ENCODE measurements at regions not wholly inside any gene's neighbourhood (a gene's known extent, or its start where the extent isn't known, plus 50 kb on each side); places are given as distances from the start of the nearest gene placed in this dataset.

DNA sequence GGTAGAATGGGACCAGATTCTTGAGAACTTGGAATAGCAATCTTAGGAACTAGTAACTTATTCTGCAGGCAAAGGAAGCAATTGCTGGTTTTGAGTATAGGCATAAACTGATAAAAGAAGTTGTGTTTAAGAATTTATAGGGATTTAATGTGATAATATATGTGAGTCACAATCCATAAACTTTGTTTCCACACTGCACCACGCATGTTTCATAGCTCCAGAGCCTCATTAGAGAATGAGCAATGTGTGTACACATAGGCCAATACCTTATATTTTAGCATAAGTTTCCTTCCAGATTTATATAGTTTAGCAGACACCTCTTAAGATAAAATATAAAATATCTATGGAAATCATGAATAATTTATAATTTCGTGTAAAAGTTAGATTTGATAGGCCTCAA lies 175.5 kb upstream of the SEMA3A start:
- DNase-seq = no peak

GRCh38 chr7:84368122-84368521 lies 173.5 kb upstream of the SEMA3A start:
- no peak for DNase-seq

DNA sequence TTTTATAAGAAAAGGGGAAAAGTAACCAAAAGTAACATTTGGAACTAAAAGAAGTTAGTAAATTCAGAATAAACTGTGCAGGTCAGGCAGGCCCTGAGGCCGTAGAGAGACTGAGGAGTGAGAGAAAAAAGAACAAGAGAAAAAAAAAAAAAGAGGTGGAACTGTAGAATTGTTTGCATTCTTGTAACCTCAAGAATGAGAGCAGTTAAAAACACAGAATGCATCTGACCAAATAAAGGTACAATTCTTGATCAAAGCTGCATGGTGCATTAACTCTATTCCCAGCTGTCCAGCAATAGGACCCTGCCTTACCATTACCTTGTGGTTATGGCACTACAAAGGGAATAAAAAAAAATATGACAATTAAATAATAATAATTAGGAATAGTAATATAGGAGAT lies 170.1 kb upstream of the SEMA3A start:
- DNase-seq = no peak

DNA sequence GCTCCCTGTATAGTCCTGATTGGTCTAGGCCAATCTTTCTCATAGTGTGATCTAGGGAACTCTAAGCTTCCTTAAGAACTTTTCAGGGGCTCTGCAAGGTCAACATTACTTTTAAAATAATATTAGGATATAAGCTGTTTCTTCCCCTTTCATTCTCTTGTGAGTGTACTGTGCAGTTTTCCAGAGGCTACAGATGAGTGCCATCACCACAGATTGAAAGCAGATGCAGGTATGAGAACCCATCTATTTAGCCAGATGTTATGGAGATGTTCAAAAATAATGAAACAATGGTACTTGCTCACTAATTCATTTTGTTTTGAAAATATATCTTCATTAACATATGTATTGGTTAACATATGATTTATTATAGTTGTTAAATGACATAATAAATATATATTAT lies 169.2 kb upstream of the SEMA3A start:
- DNase-seq = no peak

DNA sequence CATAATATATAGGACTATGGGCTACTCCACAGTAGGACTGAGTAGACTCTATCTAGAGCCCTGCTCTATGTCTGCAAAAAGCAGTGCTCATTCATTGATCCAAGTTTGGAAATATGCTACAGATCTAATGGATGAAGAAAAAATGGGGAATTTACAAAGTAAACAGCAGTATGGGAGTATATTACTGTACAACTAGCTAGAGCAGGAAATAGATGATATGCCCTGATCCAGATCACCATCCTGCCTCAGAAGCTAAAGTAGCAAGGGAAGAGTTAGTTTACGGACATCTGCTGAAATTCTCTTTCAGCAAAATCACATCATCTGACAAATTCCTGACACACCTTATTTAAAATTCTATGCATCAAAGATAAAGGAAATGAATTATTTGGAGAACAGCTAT lies 168.2 kb upstream of the SEMA3A start:
- DNase-seq = no peak

- no peak for DNase-seq
Measured at GRCh38 chr7:84362360-84362759, 167.8 kb upstream of the SEMA3A start.

GRCh38 chr7:84354866-84355265 lies 160.3 kb upstream of the SEMA3A start:
- no peak for DNase-seq

- DNase-seq = no peak
Measured at GRCh38 chr7:84354030-84354429, 159.4 kb upstream of the SEMA3A start.

DNA sequence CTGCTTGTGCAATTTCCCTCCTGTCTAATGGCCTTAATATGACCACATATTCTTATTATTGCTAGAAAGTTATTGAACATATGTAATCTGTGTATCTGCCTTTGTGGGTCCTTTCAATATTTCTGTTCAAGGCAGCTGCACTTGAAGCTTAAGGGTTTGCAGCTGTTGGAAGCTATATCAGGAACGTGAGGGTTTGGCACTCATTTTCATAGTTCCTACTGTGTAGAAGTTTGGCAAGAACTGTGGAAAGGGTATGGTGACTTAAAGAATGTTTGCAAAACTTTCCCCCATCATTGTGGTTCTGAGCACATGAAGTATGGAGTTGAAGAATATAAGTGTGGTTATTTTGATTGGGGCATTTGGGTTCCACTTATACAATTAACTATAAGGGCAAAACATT lies 144.7 kb upstream of the SEMA3A start:
- DNase-seq = no peak

DNA sequence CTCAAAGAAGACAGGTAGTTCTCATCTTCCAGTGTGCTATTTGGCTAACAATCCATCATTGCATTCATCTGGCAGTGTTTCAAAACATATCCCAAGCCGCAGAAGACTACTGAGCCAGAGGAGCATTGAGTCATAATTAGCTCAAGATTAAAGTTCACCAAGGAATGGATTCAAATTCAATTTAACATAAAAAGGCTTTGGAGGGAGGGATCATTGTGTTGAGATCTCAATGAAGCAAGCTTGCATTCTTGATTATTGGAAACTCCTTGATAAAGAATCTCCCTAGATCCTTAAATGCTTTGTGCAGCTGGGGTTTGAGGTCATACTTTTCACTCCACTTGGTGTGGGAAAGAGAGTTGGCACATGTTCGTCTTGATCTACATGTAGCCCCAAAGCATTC lies 142.8 kb upstream of the SEMA3A start:
- no peak for DNase-seq

- no peak for DNase-seq
Measured at GRCh38 chr7:84336766-84337165, 142.2 kb upstream of the SEMA3A start.

DNA sequence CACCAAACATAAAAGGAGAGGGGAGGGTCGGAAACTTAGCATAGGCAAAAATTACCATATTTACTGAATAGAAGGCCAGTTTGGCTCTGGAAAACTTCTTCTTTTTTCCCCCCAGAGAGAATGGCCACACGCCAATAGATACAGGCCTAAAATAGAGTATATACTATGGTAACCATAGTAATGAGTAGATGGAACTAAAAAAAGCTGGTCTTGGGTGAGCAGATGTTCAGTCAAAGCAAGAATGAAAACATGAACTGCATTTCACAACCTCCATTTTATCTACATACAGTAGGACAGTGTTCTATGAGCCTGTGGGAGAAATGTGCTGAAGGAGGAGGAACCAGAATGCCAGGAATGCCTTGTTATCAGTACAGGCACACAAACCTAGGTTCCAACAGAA lies 141.7 kb upstream of the SEMA3A start:
- no peak for DNase-seq

GRCh38 chr7:84331616-84332015 lies 137.0 kb upstream of the SEMA3A start:
- no peak for DNase-seq

DNA sequence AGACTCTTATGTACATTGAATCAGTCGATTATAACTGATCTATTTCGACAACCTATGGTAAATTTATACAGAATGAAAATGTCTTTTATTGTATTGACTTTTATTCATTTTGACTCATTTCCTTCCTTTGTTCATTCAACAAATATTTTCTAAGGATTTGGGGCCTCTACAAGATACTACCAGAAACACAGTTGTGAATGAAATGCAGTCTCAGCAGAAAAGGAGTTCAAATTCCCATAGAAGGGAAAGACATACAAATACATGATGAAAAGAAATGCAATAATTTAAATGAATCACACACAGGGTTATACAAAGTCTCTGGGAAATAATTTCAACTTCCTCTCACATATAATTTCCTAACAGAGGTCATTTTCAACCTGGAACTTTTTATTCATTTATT lies 134.0 kb upstream of the SEMA3A start:
- no peak for DNase-seq

DNA sequence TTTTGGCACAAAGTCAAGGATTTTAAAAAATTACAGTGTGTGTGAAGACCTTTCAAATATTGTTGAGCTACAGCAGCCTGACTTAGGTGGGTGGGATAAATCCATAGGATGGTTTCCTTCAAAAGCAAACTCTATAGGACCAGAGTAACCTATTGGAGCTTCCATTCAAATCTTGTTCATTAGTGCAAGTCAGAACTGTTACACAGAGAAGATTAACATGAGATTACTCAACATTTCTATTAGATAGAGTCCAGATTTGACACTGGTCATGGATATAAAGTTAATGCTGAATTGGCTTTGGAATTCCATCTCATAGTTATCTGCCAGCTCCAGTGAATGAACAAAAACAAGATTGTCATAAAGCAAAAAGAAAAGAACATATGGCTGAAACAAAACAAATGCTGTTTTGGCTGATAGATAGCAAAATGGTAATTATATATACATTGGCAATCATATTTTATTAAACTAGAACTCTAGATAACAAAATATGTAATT lies 129.6 kb upstream of the SEMA3A start:
- no peak for DNase-seq

GRCh38 chr7:84317536-84317935 lies 122.9 kb upstream of the SEMA3A start:
- DNase-seq = no peak

DNA sequence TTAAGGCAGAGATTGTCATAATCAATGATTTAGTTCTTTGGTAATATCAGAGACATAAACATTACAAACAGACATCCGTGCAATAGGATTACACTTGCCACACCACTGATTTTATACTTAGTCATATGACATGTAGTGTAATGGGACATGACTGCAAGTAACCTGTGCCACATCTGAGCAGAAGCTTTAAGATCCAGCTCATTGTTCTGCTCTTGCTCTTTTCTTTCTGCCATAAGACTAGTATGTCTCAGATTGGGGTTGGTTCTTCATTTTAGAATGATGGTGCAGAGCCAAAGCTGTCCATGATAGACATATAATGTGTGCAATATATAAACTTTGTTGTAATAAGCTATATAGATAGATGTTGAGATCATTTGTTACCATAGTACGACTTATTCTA lies 119.7 kb upstream of the SEMA3A start:
- no peak for DNase-seq

- DNase-seq = no peak
Measured at GRCh38 chr7:84304407-84304806, 109.8 kb upstream of the SEMA3A start.

DNA sequence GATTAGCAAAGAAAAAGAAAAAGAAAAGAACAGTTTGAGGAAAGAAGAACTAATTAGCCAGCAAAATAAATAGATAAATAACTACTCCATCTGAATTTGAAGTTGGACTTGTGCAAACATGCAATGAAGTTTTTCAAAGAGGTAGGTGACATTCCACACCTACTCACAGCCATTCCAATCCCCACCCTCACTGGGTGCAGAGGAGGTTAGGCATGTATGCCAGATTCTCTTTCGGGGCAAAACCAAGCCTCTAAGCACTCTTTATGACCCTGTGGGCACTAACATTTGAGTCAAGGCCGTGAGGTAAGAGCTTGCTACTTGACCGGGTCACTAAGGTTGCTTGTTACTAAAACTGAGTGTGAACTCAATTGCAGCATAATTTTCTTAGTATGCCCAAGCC lies 108.4 kb upstream of the SEMA3A start:
- no peak for DNase-seq

- DNase-seq = no peak
Measured at GRCh38 chr7:84297616-84298015, 103.0 kb upstream of the SEMA3A start.

DNA sequence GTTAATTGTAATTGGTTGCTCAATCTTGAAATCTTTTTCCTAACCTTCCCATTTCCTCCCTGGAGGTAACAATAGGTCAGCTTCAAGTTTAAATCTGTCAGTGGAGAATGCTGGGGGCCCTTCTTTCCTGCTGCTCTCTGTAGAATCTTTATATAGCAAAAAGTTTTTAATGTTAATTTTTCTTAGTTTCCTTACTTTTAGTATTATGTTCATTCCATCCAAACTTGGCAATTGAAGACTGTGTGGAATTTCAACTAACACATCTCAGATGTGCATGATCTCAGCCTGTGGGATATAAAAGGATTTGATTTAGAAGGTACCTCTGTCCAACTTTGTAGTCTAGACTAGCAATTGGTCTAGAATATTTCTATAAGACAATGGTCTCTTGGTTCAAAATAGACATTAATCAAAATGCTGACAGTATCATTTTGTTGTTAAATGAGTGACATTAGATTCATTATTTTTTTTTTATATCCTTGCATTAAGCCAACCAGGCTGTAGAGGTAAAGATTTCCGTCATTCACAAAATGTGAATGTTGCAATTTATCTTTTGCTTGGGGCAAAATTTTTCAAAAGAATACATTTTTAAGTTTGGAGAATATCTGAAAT lies 100.4 kb upstream of the SEMA3A start:
- no peak for DNase-seq

GRCh38 chr7:84294391-84294790 lies 99.8 kb upstream of the SEMA3A start:
- DNase-seq = no peak

GRCh38 chr7:84291756-84292155 lies 97.2 kb upstream of the SEMA3A start:
- DNase-seq = no peak

DNA sequence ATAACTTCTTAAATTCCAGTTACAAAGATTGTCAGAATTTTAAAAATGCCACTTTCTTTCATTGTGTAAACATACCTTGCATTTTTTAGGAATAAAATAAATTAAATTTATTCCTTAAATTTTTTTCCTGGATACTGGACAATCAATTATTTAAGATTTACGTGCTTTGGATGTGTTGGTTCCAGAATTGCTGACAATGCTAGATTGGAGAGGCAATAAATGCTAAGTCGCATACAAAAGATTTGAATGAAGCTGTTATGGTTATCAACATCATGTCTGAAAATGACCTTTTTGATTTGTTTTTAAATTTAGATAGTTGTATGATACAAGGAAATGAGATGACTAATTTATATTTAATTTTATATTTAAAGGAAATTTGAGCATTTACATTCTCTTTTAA lies 89.2 kb upstream of the SEMA3A start:
- DNase-seq = no peak

DNA sequence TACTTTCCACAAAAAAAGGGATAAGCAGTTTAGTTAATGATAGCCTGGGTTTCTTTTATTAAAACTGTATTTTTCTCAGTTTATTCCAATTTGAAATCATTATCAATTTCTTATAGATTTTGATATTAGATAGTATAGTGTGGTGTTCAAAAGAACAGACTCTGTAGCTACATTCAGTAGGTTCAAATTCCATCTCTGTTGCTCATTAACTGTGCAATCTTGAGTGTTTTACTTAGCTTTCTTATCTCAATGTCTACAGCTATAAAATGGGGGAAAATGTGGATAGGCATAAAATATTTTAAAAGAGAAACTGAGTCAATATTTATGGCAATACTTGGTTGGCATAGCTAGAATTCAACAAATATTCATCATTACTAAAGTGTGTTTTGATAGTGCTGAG lies 86.9 kb upstream of the SEMA3A start:
- DNase-seq = no peak
